ENCODE measurements at regions not wholly inside any gene's neighbourhood (a gene's known extent, or its start where the extent isn't known, plus 50 kb on each side); places are given as distances from the start of the nearest gene placed in this dataset.
A peak's percentile ranks its signal among the peaks of the same experiment; 100 is the strongest.

DNA sequence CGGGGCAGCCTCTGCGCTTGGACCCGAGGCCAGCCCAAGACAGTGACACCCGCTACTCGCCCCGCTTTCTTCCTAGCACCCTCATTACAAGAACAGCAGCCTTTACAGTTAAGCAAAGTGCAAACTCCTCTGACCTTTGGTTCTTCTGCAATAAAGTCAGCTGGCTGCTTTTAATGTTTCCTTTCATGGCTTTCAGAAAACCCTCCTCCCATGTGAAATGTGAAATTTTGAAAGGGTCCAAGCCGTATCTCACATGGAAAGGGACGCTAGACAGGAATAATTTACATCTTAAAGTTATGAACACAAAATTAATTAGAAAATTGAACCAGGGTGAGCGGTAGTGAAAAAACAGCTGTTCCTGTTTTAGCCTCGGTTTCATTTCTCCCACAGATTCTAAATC lies 520.1 kb upstream of the FRG1 start:
- Histone ChIP-seq H3K36me3 (ENCODE audit: control insufficient read depth, insufficient read depth, low read length) (no peaks in the 10 kb centered on the region), H3K4me3 (ENCODE audit: low read depth in 2 of 2, low read length in 2 of 2) (no peak overlapping the region), H3K9me3 (ENCODE audit: control insufficient read depth, insufficient read depth, low read depth, low read length) (no peaks in the 10 kb centered on the region), H3K27me3 (ENCODE audit: control insufficient read depth, insufficient read depth, low read length) (no peaks in the 10 kb centered on the region), H3K4me1 (ENCODE audit: control insufficient read depth, insufficient read depth, low read length) (no peaks in the 10 kb centered on the region), H3K27ac (ENCODE audit: low read length) (no peak overlapping the region)
- DNase-seq (ENCODE audit: low read depth, low spot score), result no peak
- TF ChIP-seq, protein P1, sequence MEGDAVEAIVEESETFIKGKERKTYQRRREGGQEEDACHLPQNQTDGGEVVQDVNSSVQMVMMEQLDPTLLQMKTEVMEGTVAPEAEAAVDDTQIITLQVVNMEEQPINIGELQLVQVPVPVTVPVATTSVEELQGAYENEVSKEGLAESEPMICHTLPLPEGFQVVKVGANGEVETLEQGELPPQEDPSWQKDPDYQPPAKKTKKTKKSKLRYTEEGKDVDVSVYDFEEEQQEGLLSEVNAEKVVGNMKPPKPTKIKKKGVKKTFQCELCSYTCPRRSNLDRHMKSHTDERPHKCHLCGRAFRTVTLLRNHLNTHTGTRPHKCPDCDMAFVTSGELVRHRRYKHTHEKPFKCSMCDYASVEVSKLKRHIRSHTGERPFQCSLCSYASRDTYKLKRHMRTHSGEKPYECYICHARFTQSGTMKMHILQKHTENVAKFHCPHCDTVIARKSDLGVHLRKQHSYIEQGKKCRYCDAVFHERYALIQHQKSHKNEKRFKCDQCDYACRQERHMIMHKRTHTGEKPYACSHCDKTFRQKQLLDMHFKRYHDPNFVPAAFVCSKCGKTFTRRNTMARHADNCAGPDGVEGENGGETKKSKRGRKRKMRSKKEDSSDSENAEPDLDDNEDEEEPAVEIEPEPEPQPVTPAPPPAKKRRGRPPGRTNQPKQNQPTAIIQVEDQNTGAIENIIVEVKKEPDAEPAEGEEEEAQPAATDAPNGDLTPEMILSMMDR (IDR thresholded peaks at IDR 0.05), result no peak
- no peak for TF ChIP-seq TCF7L2 (IDR thresholded peaks at IDR 0.05; ENCODE audit: low read depth, low read length)
- no peak for TF ChIP-seq POLR2AphosphoS5 (IDR thresholded peaks at IDR 0.05; ENCODE audit: low read depth, low read length)
- TF ChIP-seq SIN3A (IDR thresholded peaks at IDR 0.05; ENCODE audit: borderline replicate concordance, insufficient read depth, low read depth, low read length), result no peak
- TF ChIP-seq, protein P2, sequence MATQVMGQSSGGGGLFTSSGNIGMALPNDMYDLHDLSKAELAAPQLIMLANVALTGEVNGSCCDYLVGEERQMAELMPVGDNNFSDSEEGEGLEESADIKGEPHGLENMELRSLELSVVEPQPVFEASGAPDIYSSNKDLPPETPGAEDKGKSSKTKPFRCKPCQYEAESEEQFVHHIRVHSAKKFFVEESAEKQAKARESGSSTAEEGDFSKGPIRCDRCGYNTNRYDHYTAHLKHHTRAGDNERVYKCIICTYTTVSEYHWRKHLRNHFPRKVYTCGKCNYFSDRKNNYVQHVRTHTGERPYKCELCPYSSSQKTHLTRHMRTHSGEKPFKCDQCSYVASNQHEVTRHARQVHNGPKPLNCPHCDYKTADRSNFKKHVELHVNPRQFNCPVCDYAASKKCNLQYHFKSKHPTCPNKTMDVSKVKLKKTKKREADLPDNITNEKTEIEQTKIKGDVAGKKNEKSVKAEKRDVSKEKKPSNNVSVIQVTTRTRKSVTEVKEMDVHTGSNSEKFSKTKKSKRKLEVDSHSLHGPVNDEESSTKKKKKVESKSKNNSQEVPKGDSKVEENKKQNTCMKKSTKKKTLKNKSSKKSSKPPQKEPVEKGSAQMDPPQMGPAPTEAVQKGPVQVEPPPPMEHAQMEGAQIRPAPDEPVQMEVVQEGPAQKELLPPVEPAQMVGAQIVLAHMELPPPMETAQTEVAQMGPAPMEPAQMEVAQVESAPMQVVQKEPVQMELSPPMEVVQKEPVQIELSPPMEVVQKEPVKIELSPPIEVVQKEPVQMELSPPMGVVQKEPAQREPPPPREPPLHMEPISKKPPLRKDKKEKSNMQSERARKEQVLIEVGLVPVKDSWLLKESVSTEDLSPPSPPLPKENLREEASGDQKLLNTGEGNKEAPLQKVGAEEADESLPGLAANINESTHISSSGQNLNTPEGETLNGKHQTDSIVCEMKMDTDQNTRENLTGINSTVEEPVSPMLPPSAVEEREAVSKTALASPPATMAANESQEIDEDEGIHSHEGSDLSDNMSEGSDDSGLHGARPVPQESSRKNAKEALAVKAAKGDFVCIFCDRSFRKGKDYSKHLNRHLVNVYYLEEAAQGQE (IDR thresholded peaks at IDR 0.05; ENCODE audit: insufficient read depth in 1 of 2, low read depth in 2 of 2, low read length in 1 of 2), result no peak
- intact Hi-C loops (cut with micrococcal nuclease; ENCODE audit: unreplicated experiment), result no loop called here
- ATAC-seq, result no peak
- in situ Hi-C loops (cut with HindIII; ENCODE audit: low pct_unique_long_range_greater_than_20kb, low sequenced_read_pairs), result no loop called here
- ChIA-PET CTCF (no interaction called here), POLR2A (no interaction called here)
- no TSS peak for BruUV-seq (replicated peaks)

DNA sequence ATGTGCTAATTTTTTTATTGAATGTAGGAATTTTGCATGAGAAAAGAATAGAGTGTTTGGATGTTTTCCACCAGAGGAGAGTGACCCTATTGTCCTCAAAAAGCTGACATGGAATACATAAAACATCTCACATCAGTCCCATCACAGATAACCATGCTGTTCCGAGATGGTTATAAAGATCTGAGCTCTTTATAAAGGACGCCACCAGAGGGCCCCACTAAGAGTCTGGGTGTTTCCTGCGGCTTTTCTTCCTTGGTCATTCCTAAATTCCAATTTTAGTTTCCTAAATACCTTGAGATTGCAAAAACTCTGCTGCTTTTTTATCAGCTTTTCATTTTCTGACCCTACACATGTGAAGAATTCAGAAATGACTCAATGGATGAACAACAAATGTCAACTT lies 504.5 kb upstream of the FRG1 start:
- Histone ChIP-seq H3K27me3 (ENCODE audit: control insufficient read depth, insufficient read depth, low read length) (no peaks in the 10 kb centered on the region), H3K4me3 (ENCODE audit: low read depth in 2 of 2, low read length in 2 of 2) (no peak overlapping the region), H3K36me3 (ENCODE audit: control insufficient read depth, insufficient read depth, low read length) (no peaks in the 10 kb centered on the region), H3K27ac (ENCODE audit: low read length) (no peak overlapping the region), H3K9me3 (ENCODE audit: control insufficient read depth, insufficient read depth, low read depth, low read length) (no peaks in the 10 kb centered on the region), H3K4me1 (ENCODE audit: control insufficient read depth, insufficient read depth, low read length) (no peaks in the 10 kb centered on the region)
- intact Hi-C loops (cut with micrococcal nuclease; ENCODE audit: unreplicated experiment), result no loop called here
- ChIA-PET CTCF (no interaction called here), POLR2A (no interaction called here)
- ATAC-seq (no peak), DNase-seq (ENCODE audit: low read depth, low spot score) (no peak)
- TF ChIP-seq, protein P2 (IDR thresholded peaks at IDR 0.05; ENCODE audit: insufficient read depth in 1 of 2, low read depth in 2 of 2, low read length in 1 of 2), result no peak
- TF ChIP-seq, protein P1 (IDR thresholded peaks at IDR 0.05), result peak; percentile 39
- TF ChIP-seq SIN3A (IDR thresholded peaks at IDR 0.05; ENCODE audit: borderline replicate concordance, insufficient read depth, low read depth, low read length) (no peak), POLR2AphosphoS5 (IDR thresholded peaks at IDR 0.05; ENCODE audit: low read depth, low read length) (no peak), TCF7L2 (IDR thresholded peaks at IDR 0.05; ENCODE audit: low read depth, low read length) (no peak)
- in situ Hi-C loops (cut with HindIII; ENCODE audit: low pct_unique_long_range_greater_than_20kb, low sequenced_read_pairs), result no loop called here
- no TSS peak for BruUV-seq (replicated peaks)
